Mesendoderm (in vitro differentiated cells): ENCODE measurements at regions not wholly inside any gene's neighbourhood (a gene's known extent, or its start where the extent isn't known, plus 50 kb on each side); places are given as distances from the start of the nearest gene placed in this dataset.
A peak's percentile ranks its signal among the peaks of the same experiment; 100 is the strongest.

Experiments used
- DNase-seq: peaks from one replicate; pipeline ENCODE4 v3.0.0; 2013
- H2AK5ac ChIP-seq: 2 replicates; pipeline ENCODE4 v1.6.1; 2013; ENCODE audit warnings: low read length, inconsistent platforms
- H2BK120ac ChIP-seq: 2 replicates; pipeline ENCODE4 v1.6.1; 2013; ENCODE audit warnings: low read depth, mild to moderate bottlenecking, low read length, moderate library complexity, mixed read lengths
- H2BK15ac ChIP-seq: replicated peaks from 2 replicates; pipeline ENCODE4 v1.6.1; 2013; ENCODE audit warnings: low read depth, mild to moderate bottlenecking, moderate library complexity
- H2BK5ac ChIP-seq: 2 replicates; pipeline ENCODE4 v1.6.1; 2013; ENCODE audit warnings: low read length, inconsistent platforms
- H3K18ac ChIP-seq: 2 replicates; pipeline ENCODE4 v1.6.1; 2013; ENCODE audit warnings: mild to moderate bottlenecking, low read length, mixed read lengths
- H3K23ac ChIP-seq: one replicate; pipeline ENCODE4 v1.6.1; 2013; ENCODE audit warnings: low read length
- H3K27ac ChIP-seq: 2 replicates; pipeline ENCODE4 v1.5.1; 2013; ENCODE audit warnings: low read depth, mild to moderate bottlenecking, inconsistent platforms, low read length, moderate library complexity
- H3K27me3 ChIP-seq: 2 replicates; pipeline ENCODE4 v1.6.1; 2013; ENCODE audit warnings: low read length, control low read depth, mild to moderate bottlenecking, inconsistent platforms; ENCODE audit not compliant: insufficient read depth, poor library complexity
- H3K36me3 ChIP-seq: 2 replicates; pipeline ENCODE4 v1.6.1; 2013; ENCODE audit warnings: low read length, inconsistent platforms; ENCODE audit not compliant: control insufficient read depth, insufficient read depth
- H3K4ac ChIP-seq: one replicate; pipeline ENCODE4 v1.6.1; 2013; ENCODE audit warnings: low read depth, mild to moderate bottlenecking, low read length, moderate library complexity
- H3K4me1 ChIP-seq: 2 replicates; pipeline ENCODE4 v1.6.1; 2013; ENCODE audit warnings: low read depth, low read length, inconsistent platforms; ENCODE audit not compliant: control insufficient read depth
- H3K4me2 ChIP-seq: 2 replicates; pipeline ENCODE4 v1.6.1; 2013; ENCODE audit warnings: low read length
- H3K4me3 ChIP-seq: 2 replicates; pipeline ENCODE4 v1.5.1; 2013; ENCODE audit warnings: mild to moderate bottlenecking, low read length
- H3K56ac ChIP-seq: one replicate; pipeline ENCODE4 v1.6.1; 2013; ENCODE audit warnings: low read length
- H3K79me1 ChIP-seq: 2 replicates; pipeline ENCODE4 v1.6.1; 2013; ENCODE audit warnings: low read length, inconsistent platforms
- H3K79me2 ChIP-seq: 2 replicates; pipeline ENCODE4 v1.6.1; 2013; ENCODE audit warnings: mild to moderate bottlenecking, low read length; ENCODE audit not compliant: control insufficient read depth, insufficient read depth
- H3K9ac ChIP-seq: 2 replicates; pipeline ENCODE4 v1.6.1; 2013; ENCODE audit warnings: low read length, inconsistent platforms
- H4K5ac ChIP-seq: one replicate; pipeline ENCODE4 v1.6.1; 2013; ENCODE audit warnings: low read length
- H4K8ac ChIP-seq: one replicate; pipeline ENCODE4 v1.6.1; 2013; ENCODE audit warnings: low read depth, mild to moderate bottlenecking, control low read depth, low read length, moderate library complexity
- WGBS: extraction: QIAGEN DNeasy Blood & Tissue Kit; methylation state at CpG from one replicate; pipeline ENCODE4 v1.1.7; 2013; ENCODE audit warnings: low lambda C conversion rate, missing lambda C conversion rate; ENCODE audit not compliant: insufficient coverage; ENCODE audit errors: extremely low coverage; 5-methylcytosine and 5-hydroxymethylcytosine counted together

- H3K27ac ChIP-seq, result no peak overlapping the region
- no peak overlapping the region for H3K4me3 ChIP-seq
- no peak overlapping the region for H3K56ac ChIP-seq
- no peaks in the 10 kb centered on the region for H3K79me2 ChIP-seq
- H3K9ac ChIP-seq, result no peak overlapping the region
- H3K4me1 ChIP-seq, result no peaks in the 10 kb centered on the region
- H3K27me3 ChIP-seq, result no peaks in the 10 kb centered on the region
- H3K79me1 ChIP-seq, result no peaks in the 10 kb centered on the region
- no peak overlapping the region for H2BK5ac ChIP-seq
- peak overlapping the region; percentile 23 for H4K5ac ChIP-seq
- no peak overlapping the region for H3K4ac ChIP-seq
- H3K23ac ChIP-seq, result no peak overlapping the region
- H4K8ac ChIP-seq, result no peak overlapping the region
- no CpG with 5 or more reads among the region's 2 CpGs for WGBS
- H2BK15ac ChIP-seq, result no peak overlapping the region
- no peak overlapping the region for H2AK5ac ChIP-seq
- H3K18ac ChIP-seq, result no peak overlapping the region
- no peak overlapping the region for H3K4me2 ChIP-seq
- no peak overlapping the region for H2BK120ac ChIP-seq
- no peaks in the 10 kb centered on the region for H3K36me3 ChIP-seq
- peak; percentile 12 for DNase-seq
These were observed 306.1 kb upstream of the FAM241A start for GRCh38 chr4:111839141-111839540.

- H2BK5ac ChIP-seq, result no peak overlapping the region
- no peak overlapping the region for H3K9ac ChIP-seq
- no peak overlapping the region for H3K4me2 ChIP-seq
- no peak overlapping the region for H4K8ac ChIP-seq
- DNase-seq, result no peak
- no peak overlapping the region for H3K4ac ChIP-seq
- H3K79me1 ChIP-seq, result no peaks in the 10 kb centered on the region
- H2BK120ac ChIP-seq, result no peak overlapping the region
- H4K5ac ChIP-seq, result no peak overlapping the region
- no peaks in the 10 kb centered on the region for H3K79me2 ChIP-seq
- no peak overlapping the region for H2BK15ac ChIP-seq
- H3K27me3 ChIP-seq, result no peaks in the 10 kb centered on the region
- H3K27ac ChIP-seq, result no peak overlapping the region
- H3K18ac ChIP-seq, result no peak overlapping the region
- no peaks in the 10 kb centered on the region for H3K4me1 ChIP-seq
- H2AK5ac ChIP-seq, result no peak overlapping the region
- no peak overlapping the region for H3K23ac ChIP-seq
- no CpG with 5 or more reads among the region's 3 CpGs for WGBS
- H3K56ac ChIP-seq, result no peak overlapping the region
- H3K4me3 ChIP-seq, result no peak overlapping the region
- no peaks in the 10 kb centered on the region for H3K36me3 ChIP-seq
These were observed 302.9 kb upstream of the FAM241A start for GRCh38 chr4:111842336-111842735.

GRCh38 chr4:111847296-111848008 lies 297.8 kb upstream of the FAM241A start:
- no peak overlapping the region for H2AK5ac ChIP-seq
- no peaks in the 10 kb centered on the region for H3K79me1 ChIP-seq
- no peak overlapping the region for H4K5ac ChIP-seq
- H3K4me2 ChIP-seq, result no peak overlapping the region
- no peaks in the 10 kb centered on the region for H3K36me3 ChIP-seq
- H3K9ac ChIP-seq, result no peak overlapping the region
- H3K27ac ChIP-seq, result no peak overlapping the region
- no peaks in the 10 kb centered on the region for H3K27me3 ChIP-seq
- DNase-seq, result peak; percentile 40
- H2BK5ac ChIP-seq, result no peak overlapping the region
- H3K23ac ChIP-seq, result no peak overlapping the region
- no peak overlapping the region for H2BK15ac ChIP-seq
- H3K4ac ChIP-seq, result no peak overlapping the region
- H4K8ac ChIP-seq, result no peak overlapping the region
- no CpG with 5 or more reads among the region's 5 CpGs for WGBS
- H3K56ac ChIP-seq, result no peak overlapping the region
- no peak overlapping the region for H2BK120ac ChIP-seq
- no peaks in the 10 kb centered on the region for H3K4me1 ChIP-seq
- no peak overlapping the region for H3K4me3 ChIP-seq
- no peaks in the 10 kb centered on the region for H3K79me2 ChIP-seq
- no peak overlapping the region for H3K18ac ChIP-seq

GRCh38 chr4:111849746-111850284 lies 295.4 kb upstream of the FAM241A start:
- Histone ChIP-seq H3K4me3 (no peak overlapping the region), H3K27me3 (no peaks in the 10 kb centered on the region), H2BK120ac (no peak overlapping the region), H2BK5ac (no peak overlapping the region), H3K79me2 (no peaks in the 10 kb centered on the region), H3K18ac (no peak overlapping the region), H2AK5ac (no peak overlapping the region), H3K4me1 (no peaks in the 10 kb centered on the region), H3K36me3 (no peaks in the 10 kb centered on the region), H4K8ac (no peak overlapping the region), H4K5ac (no peak overlapping the region), H3K79me1 (no peaks in the 10 kb centered on the region), H3K27ac (no peak overlapping the region), H3K23ac (no peak overlapping the region), H3K9ac (no peak overlapping the region), H2BK15ac (no peak overlapping the region), H3K56ac (no peak overlapping the region), H3K4me2 (no peak overlapping the region), H3K4ac (no peak overlapping the region)
- no peak for DNase-seq
- no CpG with 5 or more reads among the region's 1 CpG for WGBS

- no peaks in the 10 kb centered on the region for H3K27me3 ChIP-seq
- H3K27ac ChIP-seq, result no peak overlapping the region
- H3K36me3 ChIP-seq, result no peaks in the 10 kb centered on the region
- no peak overlapping the region for H3K18ac ChIP-seq
- H3K9ac ChIP-seq, result no peak overlapping the region
- H2BK5ac ChIP-seq, result no peak overlapping the region
- WGBS, result no CpG with 5 or more reads among the region's 1 CpG
- no peak overlapping the region for H3K23ac ChIP-seq
- H2BK15ac ChIP-seq, result no peak overlapping the region
- peak; percentile 44 for DNase-seq
- no peak overlapping the region for H2AK5ac ChIP-seq
- no peak overlapping the region for H3K4me2 ChIP-seq
- H3K4ac ChIP-seq, result no peak overlapping the region
- no peak overlapping the region for H3K56ac ChIP-seq
- no peaks in the 10 kb centered on the region for H3K79me2 ChIP-seq
- no peaks in the 10 kb centered on the region for H3K4me1 ChIP-seq
- no peaks in the 10 kb centered on the region for H3K79me1 ChIP-seq
- no peak overlapping the region for H4K8ac ChIP-seq
- H3K4me3 ChIP-seq, result no peak overlapping the region
- H4K5ac ChIP-seq, result no peak overlapping the region
- no peak overlapping the region for H2BK120ac ChIP-seq
These were observed 290.7 kb upstream of the FAM241A start for GRCh38 chr4:111854494-111855087.
